HCT116 (cell line): ENCODE measurements at regions not wholly inside any gene's neighbourhood (a gene's known extent, or its start where the extent isn't known, plus 50 kb on each side); places are given as distances from the start of the nearest gene placed in this dataset.

Experiments used
- ATAC-seq: fragments of 200-7000 bp; cut with Tn5 transposase; 2 replicates; pipeline ENCODE4 v1.9.1; 2020; ENCODE audit warnings: mild to moderate bottlenecking, moderate library complexity
- BruUV-seq: library from RNA; stranded (reverse); fragments of 400-500 nt; replicated peaks from 2 replicates; lab custom pipeline; 2021; lab: Mats Ljungman, UMichigan
- CTCF ChIA-PET: fragments of 300-600 bp; sonication (Branson Sonifier 250); formaldehyde crosslinking; loops from one replicate; lab custom pipeline; 2021; ENCODE audit warnings: antibody characterized with exemption; lab: Charles Lee
- POLR2A ChIA-PET: fragments of 300-600, 350-600 bp; sonication (Branson Sonifier 250); formaldehyde crosslinking; loops from one replicate; lab custom pipeline; 2021; ENCODE audit warnings: antibody characterized with exemption; lab: Charles Lee
- RAD21 ChIA-PET, 2 experiments: fragments of 300-600 bp; sonication (Branson Sonifier 250); formaldehyde crosslinking; loops; one replicate each; lab custom pipeline; 2023; ENCODE audit warnings: low total read pairs in 2 of 2; ENCODE audit not compliant: uncharacterized antibody in 2 of 2, unreplicated experiment in 2 of 2, low non-redundant PET in 1 of 2; lab: Charles Lee
- DNase-seq: peaks from one replicate; pipeline ENCODE4 v3.0.0-alpha.2; 2010; ENCODE audit warnings: low read depth, low spot score
- H2AFZ ChIP-seq: fragments of 200-600 bp; shearing (Covaris generic), sonication (generic); 2 replicates; pipeline ENCODE4 v1.6.1; 2017; ENCODE audit warnings: low read depth, mixed run types, mixed read lengths, antibody characterized with exemption, low read length; ENCODE audit not compliant: poor library complexity, severe bottlenecking
- H3K27ac ChIP-seq: 2 replicates; pipeline ENCODE4 v1.5.1; 2012; ENCODE audit warnings: low read depth, low read length
- H3K27me3 ChIP-seq: fragments of 200-600 bp; sonication (generic); 2 replicates; pipeline ENCODE4 v1.6.1; 2016; ENCODE audit warnings: mixed run types, low read length, mixed read lengths; ENCODE audit not compliant: insufficient read depth
- H3K36me3 ChIP-seq, 2 experiments: fragments of 200-500 bp in 1 of 2; fragments of 200-600 bp in 1 of 2; sonication (Bioruptor generic) in 1 of 2; sonication (generic) in 1 of 2; 2 replicates each; pipeline versions ENCODE4 v1.5.1 to v1.6.1; 2014 to 2016; ENCODE audit warnings: low read length in 2 of 2, inconsistent platforms in 1 of 2, mixed read lengths in 1 of 2, mixed run types in 1 of 2; ENCODE audit not compliant: insufficient read depth in 2 of 2, control insufficient read depth in 1 of 2
- H3K4me1 ChIP-seq, 2 experiments: fragments of 200-600 bp in 1 of 2; sonication (generic) in 1 of 2; 2 replicates each; pipeline versions ENCODE4 v1.5.1 to v1.6.1; 2012 to 2017; ENCODE audit warnings: low read length in 2 of 2, inconsistent platforms in 1 of 2, mild to moderate bottlenecking in 1 of 2, mixed read lengths in 1 of 2, mixed run types in 1 of 2, moderate library complexity in 1 of 2; ENCODE audit not compliant: insufficient read depth in 2 of 2, control insufficient read depth in 1 of 2
- H3K4me2 ChIP-seq: fragments of 200-600 bp; sonication (generic); 2 replicates; pipeline ENCODE4 v1.6.1; 2017; ENCODE audit warnings: mixed run types, low read length, mixed read lengths
- H3K4me3 ChIP-seq, 2 experiments: fragments of 200-600 bp in 1 of 2; sonication (generic) in 1 of 2; replicated peaks in 1 of 2; 2 replicates each; pipeline ENCODE4 v1.5.1; 2011 to 2016; ENCODE audit warnings: low read length in 2 of 2, control low read depth in 1 of 2, low read depth in 1 of 2, mild to moderate bottlenecking in 1 of 2, mixed read lengths in 1 of 2, mixed run types in 1 of 2
- H3K79me2 ChIP-seq: fragments of 200-600 bp; sonication (generic); 2 replicates; pipeline ENCODE4 v1.6.1; 2017; ENCODE audit warnings: mild to moderate bottlenecking, mixed run types, low read length, moderate library complexity, mixed read lengths; ENCODE audit not compliant: insufficient read depth
- H3K9ac ChIP-seq: fragments of 200-600 bp; sonication (generic); 2 replicates; pipeline ENCODE4 v1.6.1; 2016; ENCODE audit warnings: low read length, mixed read lengths
- H3K9me2 ChIP-seq: fragments of 200-600 bp; sonication (generic), shearing (Covaris generic); 2 replicates; pipeline ENCODE4 v1.6.1; 2017; ENCODE audit warnings: mixed run types, mild to moderate bottlenecking, moderate library complexity; ENCODE audit not compliant: insufficient read depth
- H3K9me3 ChIP-seq, 2 experiments: fragments of 200-500 bp in 1 of 2; fragments of 200-600 bp in 1 of 2; sonication (Bioruptor generic) in 1 of 2; sonication (generic) in 1 of 2; 2 replicates each; pipeline ENCODE4 v1.6.1; 2014 to 2017; ENCODE audit warnings: low read length in 2 of 2, mixed read lengths in 2 of 2, inconsistent platforms in 1 of 2, low read depth in 1 of 2, mild to moderate bottlenecking in 1 of 2, mixed run types in 1 of 2, moderate library complexity in 1 of 2; ENCODE audit not compliant: control insufficient read depth in 1 of 2, insufficient read depth in 1 of 2
- H4K20me1 ChIP-seq: fragments of 200-600 bp; sonication (generic), shearing (Covaris generic); 2 replicates; pipeline ENCODE4 v1.6.1; 2017; ENCODE audit warnings: mixed run types, mild to moderate bottlenecking, moderate library complexity; ENCODE audit not compliant: insufficient read depth
- ATF3 ChIP-seq: IDR thresholded peaks from 2 replicates; pipeline ENCODE4 v1.6.1; 2012
- CBX3 ChIP-seq: IDR thresholded peaks from 2 replicates; pipeline ENCODE4 v1.6.1; 2012; ENCODE audit warnings: low read depth
- CTCF ChIP-seq, 3 experiments: fragments of 200-600 bp in 1 of 3; sonication (generic) in 1 of 3; IDR thresholded peaks in 2 of 3; conservative IDR thresholded peaks in 1 of 3; 2 replicates each; pipeline ENCODE4 v1.5.1; 2012 to 2017; ENCODE audit warnings: low read depth in 2 of 3, low read length in 2 of 3, antibody characterized with exemption in 1 of 3, borderline replicate concordance in 1 of 3, control low read depth in 1 of 3, mild to moderate bottlenecking in 1 of 3, mixed read lengths in 1 of 3, mixed run types in 1 of 3, moderate library complexity in 1 of 3; ENCODE audit not compliant: insufficient read depth in 1 of 3
- EZH2 ChIP-seq: fragments of 200-600 bp; sonication (generic); IDR thresholded peaks from 2 replicates; pipeline ENCODE4 v1.6.1; 2017; ENCODE audit warnings: antibody characterized with exemption, mixed run types
- EZH2phosphoT487 ChIP-seq: fragments of 200-600 bp; IDR thresholded peaks from 2 replicates; pipeline ENCODE4 v1.6.1; 2018; ENCODE audit warnings: antibody characterized with exemption, borderline replicate concordance
- FOSL1 ChIP-seq: IDR thresholded peaks from 2 replicates; pipeline ENCODE4 v1.6.1; 2012; ENCODE audit warnings: low read depth
- MAX ChIP-seq: IDR thresholded peaks from 2 replicates; pipeline ENCODE4 v1.6.1; 2012
- POLR2AphosphoS5 ChIP-seq: IDR thresholded peaks from 2 replicates; pipeline ENCODE4 v1.6.1; 2011; ENCODE audit warnings: mild to moderate bottlenecking, low read depth, low read length, moderate library complexity
- REST ChIP-seq: IDR thresholded peaks from 2 replicates; pipeline ENCODE4 v1.6.1; 2012; ENCODE audit warnings: low read depth
- ZNF274 ChIP-seq: fragments of 200-500 bp; sonication (Bioruptor generic); IDR thresholded peaks from 2 replicates; pipeline ENCODE4 v1.6.1; 2014; ENCODE audit warnings: mild to moderate bottlenecking, low read depth, low read length, inconsistent platforms
- intact Hi-C: fragments of 100-400 bp; cut with micrococcal nuclease; formaldehyde crosslinking; loops from 2 replicates; pipeline ENCODE4 v1.10.0; 2022

GRCh38 chr2:167890739-167891138, 356.7 kb downstream of the STK39 start (continued):
- no peak for TF ChIP-seq POLR2AphosphoS5
- TF ChIP-seq EZH2phosphoT487 = no peak
- TF ChIP-seq FOSL1 = no peak
- no peak for TF ChIP-seq CBX3
- TF ChIP-seq, all 23 proteins: peak for 0

- Histone ChIP-seq H4K20me1 (no peaks in the 10 kb centered on the region), H3K4me3 (no peak overlapping the region), H3K4me2 (no peak overlapping the region), H3K27ac (no peak overlapping the region), H3K9me3 (no peaks in the 10 kb centered on the region), H3K9me2 (no peaks in the 10 kb centered on the region), H3K79me2 (no peaks in the 10 kb centered on the region), H2AFZ (no peak overlapping the region), H3K36me3 (no peaks in the 10 kb centered on the region), H3K9ac (no peak overlapping the region), H3K27me3 (peaks cover 17% of the 10 kb centered on the region), H3K4me1 (no peaks in the 10 kb centered on the region)
- ATAC-seq = no peak
- intact Hi-C loops = no loop called here
- DNase-seq = no peak
- TF ChIP-seq CTCF (IDR thresholded peaks at IDR 0.05 in 2 of 3, conservative IDR thresholded peaks at IDR 0.05 in 1 of 3; ENCODE audit: borderline replicate concordance in 1 of 3, insufficient read depth in 1 of 3, low read depth in 2 of 3, low read length in 2 of 3) (no peak), MAX (no peak), ZNF274 (no peak), EZH2 (no peak), FOSL1 (no peak), ATF3 (no peak), REST (no peak), POLR2AphosphoS5 (no peak)
- BruUV-seq = no TSS peak
- CTCF ChIA-PET = no interaction called here
- POLR2A ChIA-PET = no interaction called here
- RAD21 ChIA-PET = no interaction called here
Observed at GRCh38 chr2:167880415-167880814, 367.0 kb downstream of the STK39 start.
